GM21737 (cell line): ENCODE measurements at regions not wholly inside any gene's neighbourhood (a gene's known extent, or its start where the extent isn't known, plus 50 kb on each side); places are given as distances from the start of the nearest gene placed in this dataset.

Source experiments
- ATAC-seq: cut with Tn5 transposase; IDR thresholded peaks from one replicate; pipeline ENCODE4 v1.9.1; 2021; ENCODE audit warnings: mild to moderate bottlenecking, moderate library complexity; ENCODE audit not compliant: unreplicated experiment

GRCh38 chr6:135789375-135790050 lies 62.0 kb upstream of the PDE7B start:
- ATAC-seq, result no peak

DNA sequence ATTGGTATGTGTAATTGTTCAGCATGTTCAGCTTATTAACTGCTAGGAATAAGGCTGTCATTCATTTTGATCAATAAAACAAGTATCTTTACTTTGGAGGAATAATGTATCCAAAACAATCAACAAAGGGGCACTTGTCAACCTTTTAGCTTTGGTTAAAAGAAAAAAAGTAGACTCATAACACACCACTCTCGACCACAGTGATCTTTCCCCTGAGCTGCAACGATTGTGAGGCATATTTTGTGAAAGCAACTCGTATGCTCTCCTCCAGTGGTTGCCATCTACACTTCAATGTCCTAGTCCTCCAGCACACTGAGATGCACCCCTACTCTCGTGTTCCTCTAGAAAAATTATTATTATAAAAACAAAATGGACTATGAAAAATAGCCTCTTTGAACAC lies 60.1 kb upstream of the PDE7B start:
- ATAC-seq, result no peak

GRCh38 chr6:135796643-135797305 lies 54.7 kb upstream of the PDE7B start:
- ATAC-seq, result no peak

DNA sequence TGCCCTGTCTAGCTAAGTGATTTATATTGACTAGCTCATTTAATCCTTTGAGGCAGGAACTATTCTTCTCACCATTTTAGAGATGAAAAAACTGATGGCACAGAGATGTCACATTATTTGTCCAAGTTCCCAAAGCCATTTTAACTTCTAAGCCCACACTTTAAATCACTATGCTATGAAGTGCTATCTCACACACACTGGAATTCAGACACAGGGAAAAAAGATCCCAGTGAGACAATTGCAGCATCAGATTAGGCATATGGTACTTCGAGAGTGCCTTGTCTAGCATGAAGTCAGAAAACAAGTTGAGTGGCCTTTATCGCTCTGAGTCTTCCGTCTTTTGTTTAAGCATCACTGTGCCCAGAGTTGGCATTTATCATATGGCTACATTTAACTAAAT lies 54.1 kb upstream of the PDE7B start:
- no peak for ATAC-seq

- ATAC-seq, result no peak
These were observed 52.6 kb upstream of the PDE7B start for GRCh38 chr6:135798751-135799515.
